Ovary (tissue), 7 donors: ENCODE measurements at regions not wholly inside any gene's neighbourhood (a gene's known extent, or its start where the extent isn't known, plus 50 kb on each side); places are given as distances from the start of the nearest gene placed in this dataset.

ENCODE experiments used
- DNase-seq, 5 donors: peaks; one replicate each; pipeline ENCODE4 v3.0.0-alpha.2; 2019 to 2020
- H3K27ac ChIP-seq, 2 donors: fragments of 200-600 bp; one replicate each; pipeline versions ENCODE4 v1.5.1 to v1.8.0; 2019 to 2022
- H3K27me3 ChIP-seq: fragments of 200-600 bp; one replicate; pipeline ENCODE4 v1.8.0; 2022
- H3K36me3 ChIP-seq: fragments of 200-600 bp; sonication (generic); one replicate; pipeline ENCODE4 v1.5.1; 2019
- H3K4me1 ChIP-seq: one replicate; pipeline ENCODE4 v1.8.1; 2013; ENCODE audit warnings: mild to moderate bottlenecking, moderate library complexity; ENCODE audit not compliant: insufficient read depth
- H3K4me3 ChIP-seq: fragments of 200-600 bp; sonication (generic); one replicate; pipeline ENCODE4 v1.5.1; 2017
- H3K9me3 ChIP-seq, 2 donors: fragments of 200-600 bp in 1 of 2; sonication (generic) in 1 of 2; one replicate each; pipeline versions ENCODE4 v1.5.1 to v1.8.1; 2013 to 2019; ENCODE audit warnings: mild to moderate bottlenecking in 1 of 2, moderate library complexity in 1 of 2
- EP300 ChIP-seq: sonication (generic); formaldehyde crosslinking; IDR thresholded peaks from one replicate; pipeline ENCODE4 v1.6.1; 2017; ENCODE audit warnings: antibody characterized with exemption
- POLR2A ChIP-seq: fragments of 450-650 bp; IDR thresholded peaks from one replicate; pipeline ENCODE4 v1.6.1; 2017; ENCODE audit warnings: antibody characterized with exemption, mild to moderate bottlenecking, moderate library complexity
- WGBS, 3 donors: extraction: QIAGEN DNeasy Blood & Tissue Kit in 1 of 3; methylation state at CpG; one replicate each; pipeline versions ENCODE4 v1.1.5 to v1.1.7; 2013 to 2017; 5-methylcytosine and 5-hydroxymethylcytosine counted together
- intact Hi-C, 4 donors: fragments of 100-400 bp; cut with DNase I; formaldehyde crosslinking; loops; one replicate each; pipeline versions ENCODE4 v1.11.0 to v1.15.1; 2022 to 2023
- TF ChIP-seq, protein P1 (sequence below), 3 donors: fragments of 450-650 bp in 2 of 3; fragments of 200-600 bp in 1 of 3; IDR thresholded peaks; one replicate each; pipeline versions ENCODE4 v1.5.1 to v1.8.0; 2016 to 2022; ENCODE audit warnings: antibody characterized with exemption in 3 of 3, mild to moderate bottlenecking in 1 of 3
- donor health status: DM: no; HTN: no; CAD: no; lungs with moderate emphysema.
- donor health status: DM: no; HTN: no; CAD: no.
- donor health status: Bipolar disorder and iron deficiency.
- donor health status: DM: no; HTN: no; CAD: no.
- donor health status: DM: yes; HTN: yes; CAD: no.

DNA sequence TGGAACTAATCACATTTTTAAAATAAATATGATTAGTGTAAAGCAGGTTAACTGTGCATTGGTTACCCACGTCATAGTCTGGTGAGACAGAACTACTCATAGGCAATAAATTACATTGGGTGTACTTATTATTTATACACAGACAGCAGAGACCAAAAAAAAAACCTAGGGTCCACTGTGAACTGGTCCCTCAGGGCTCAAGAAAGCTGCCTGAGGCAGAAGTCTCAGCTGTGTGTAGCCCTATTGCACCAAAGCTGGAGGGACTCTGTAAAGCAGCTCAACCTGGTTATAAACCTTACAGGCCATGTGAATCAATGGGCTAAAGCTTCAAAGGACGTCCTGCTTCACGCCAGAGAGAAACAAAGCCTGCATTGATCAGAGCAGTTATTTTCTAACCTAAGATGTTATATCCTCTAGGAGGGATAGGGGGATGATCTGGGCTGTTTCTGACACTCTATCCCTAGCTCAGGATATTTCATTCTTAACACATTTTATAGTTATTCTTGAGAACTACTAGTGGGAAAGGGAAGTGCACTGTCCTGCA, 432.2 kb upstream of the ANO3 start:
- TF ChIP-seq, protein P1, sequence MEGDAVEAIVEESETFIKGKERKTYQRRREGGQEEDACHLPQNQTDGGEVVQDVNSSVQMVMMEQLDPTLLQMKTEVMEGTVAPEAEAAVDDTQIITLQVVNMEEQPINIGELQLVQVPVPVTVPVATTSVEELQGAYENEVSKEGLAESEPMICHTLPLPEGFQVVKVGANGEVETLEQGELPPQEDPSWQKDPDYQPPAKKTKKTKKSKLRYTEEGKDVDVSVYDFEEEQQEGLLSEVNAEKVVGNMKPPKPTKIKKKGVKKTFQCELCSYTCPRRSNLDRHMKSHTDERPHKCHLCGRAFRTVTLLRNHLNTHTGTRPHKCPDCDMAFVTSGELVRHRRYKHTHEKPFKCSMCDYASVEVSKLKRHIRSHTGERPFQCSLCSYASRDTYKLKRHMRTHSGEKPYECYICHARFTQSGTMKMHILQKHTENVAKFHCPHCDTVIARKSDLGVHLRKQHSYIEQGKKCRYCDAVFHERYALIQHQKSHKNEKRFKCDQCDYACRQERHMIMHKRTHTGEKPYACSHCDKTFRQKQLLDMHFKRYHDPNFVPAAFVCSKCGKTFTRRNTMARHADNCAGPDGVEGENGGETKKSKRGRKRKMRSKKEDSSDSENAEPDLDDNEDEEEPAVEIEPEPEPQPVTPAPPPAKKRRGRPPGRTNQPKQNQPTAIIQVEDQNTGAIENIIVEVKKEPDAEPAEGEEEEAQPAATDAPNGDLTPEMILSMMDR (IDR thresholded peaks at IDR 0.05) = no peak
- no peak for TF ChIP-seq POLR2A
- no peak for TF ChIP-seq EP300
- H3K27ac ChIP-seq = no peak overlapping the region
- no peaks in the 10 kb centered on the region for H3K4me1 ChIP-seq
- no peaks in the 10 kb centered on the region for H3K36me3 ChIP-seq
- 69 to 76% (median 74%) methylated on average over 2 to 3 of the region's 3 CpGs for WGBS, 3 donors
- H3K4me3 ChIP-seq = no peak overlapping the region
- no peaks in the 10 kb centered on the region for H3K27me3 ChIP-seq
- intact Hi-C loops = no loop called here
- DNase-seq = no peak
- no peaks in the 10 kb centered on the region for H3K9me3 ChIP-seq

DNA sequence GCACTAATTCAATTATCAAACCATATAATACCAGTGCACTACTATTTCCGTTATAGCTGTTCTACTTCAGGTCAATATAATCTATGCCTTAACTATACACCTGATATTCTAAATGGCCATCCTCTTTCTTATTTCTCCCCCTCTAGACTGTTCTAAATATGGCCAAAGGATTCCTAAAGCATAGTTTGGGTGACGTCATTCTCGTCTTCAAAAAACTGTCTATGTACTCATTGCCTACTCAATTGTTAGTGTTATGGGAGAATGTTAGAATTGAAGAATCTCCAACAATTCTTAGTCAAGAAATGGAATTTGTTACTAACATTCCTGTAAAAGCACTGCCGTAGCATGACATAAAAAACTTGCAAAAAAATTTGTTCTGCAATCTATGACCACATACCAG, 431.1 kb upstream of the ANO3 start:
- Histone ChIP-seq H3K36me3 (no peaks in the 10 kb centered on the region), H3K4me1 (no peaks in the 10 kb centered on the region), H3K27me3 (no peaks in the 10 kb centered on the region), H3K27ac (no peak overlapping the region), H3K9me3 (no peaks in the 10 kb centered on the region), H3K4me3 (no peak overlapping the region)
- DNase-seq = no peak
- no peak for TF ChIP-seq EP300
- TF ChIP-seq POLR2A = no peak
- TF ChIP-seq, protein P1 (IDR thresholded peaks at IDR 0.05) = no peak
- intact Hi-C loops = no loop called here
- WGBS, 3 donors = 90 to 97% (median 91%) methylated on average over 4 of the region's 4 CpGs

GRCh38 chr11:25901415-25901814, 430.5 kb upstream of the ANO3 start:
- no peaks in the 10 kb centered on the region for H3K4me1 ChIP-seq
- H3K36me3 ChIP-seq = no peaks in the 10 kb centered on the region
- H3K27ac ChIP-seq = no peak overlapping the region
- no peak for DNase-seq
- H3K9me3 ChIP-seq = no peaks in the 10 kb centered on the region
- no peak overlapping the region for H3K4me3 ChIP-seq
- intact Hi-C loops = no loop called here
- no peaks in the 10 kb centered on the region for H3K27me3 ChIP-seq
- 88 to 90% (median 88%) methylated on average over 15 of the region's 15 CpGs for WGBS, 3 donors
- TF ChIP-seq, protein P1 (IDR thresholded peaks at IDR 0.05) = no peak
- TF ChIP-seq EP300 = no peak
- TF ChIP-seq POLR2A = no peak

DNA sequence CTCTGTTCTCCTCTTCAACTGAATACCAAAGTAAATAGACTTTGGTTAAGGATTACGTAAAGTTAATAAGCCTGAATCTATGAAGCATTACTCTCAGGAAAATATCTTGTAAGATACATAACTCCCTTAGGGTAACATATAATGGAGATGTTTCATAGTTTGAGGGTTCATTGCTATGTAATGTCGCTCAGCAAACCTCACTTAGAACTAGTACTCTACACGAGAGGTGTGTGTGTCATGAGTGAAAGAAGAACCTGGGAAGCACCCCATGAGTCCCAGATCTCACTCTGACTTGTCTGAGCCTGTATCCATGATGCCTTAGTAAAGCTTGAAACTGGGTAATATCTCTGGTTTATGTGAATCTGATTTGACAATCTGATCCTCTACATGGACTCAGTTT, 429.5 kb upstream of the ANO3 start:
- Histone ChIP-seq H3K4me1 (no peaks in the 10 kb centered on the region), H3K9me3 (no peaks in the 10 kb centered on the region), H3K27me3 (no peaks in the 10 kb centered on the region), H3K4me3 (no peak overlapping the region), H3K36me3 (no peaks in the 10 kb centered on the region), H3K27ac (no peak overlapping the region)
- WGBS, 3 donors = 67 to 84% (median 75%) methylated on average over 3 of the region's 3 CpGs
- TF ChIP-seq EP300 (no peak), POLR2A (no peak)
- TF ChIP-seq, protein P1 (IDR thresholded peaks at IDR 0.05) = no peak
- intact Hi-C loops = no loop called here
- DNase-seq = no peak
